ENCODE measurements at regions not wholly inside any gene's neighbourhood (a gene's known extent, or its start where the extent isn't known, plus 50 kb on each side); places are given as distances from the start of the nearest gene placed in this dataset.

- TF ChIP-seq CTCF (IDR thresholded peaks at IDR 0.05; ENCODE audit: insufficient read depth, low read length, poor library complexity, severe bottlenecking) (no peak), EZH2phosphoT487 (conservative IDR thresholded peaks at IDR 0.05; ENCODE audit: low read length) (no peak)
Measured at GRCh38 chr12:46907791-46908190, 82.0 kb upstream of the SLC38A4 start.

Data from SU-DHL-6 (cell line).